Duodenal mucosa (tissue), 2 donors: ENCODE measurements at regions not wholly inside any gene's neighbourhood (a gene's known extent, or its start where the extent isn't known, plus 50 kb on each side); places are given as distances from the start of the nearest gene placed in this dataset.

Experiments
- H3K27ac ChIP-seq: one replicate; pipeline ENCODE4 v1.7.0; 2013; ENCODE audit warnings: low read depth, low read length
- H3K27me3 ChIP-seq, 2 donors: one replicate each; pipeline ENCODE4 v1.7.0; 2013; ENCODE audit warnings: low read length in 2 of 2, control low read depth in 1 of 2; ENCODE audit not compliant: insufficient read depth in 2 of 2, control insufficient read depth in 1 of 2
- H3K36me3 ChIP-seq, 2 donors: one replicate each; pipeline ENCODE4 v1.7.0; 2013; ENCODE audit warnings: low read length in 2 of 2, control low read depth in 1 of 2; ENCODE audit not compliant: insufficient read depth in 2 of 2, control insufficient read depth in 1 of 2
- H3K4me1 ChIP-seq, 2 donors: one replicate each; pipeline ENCODE4 v1.7.0; 2013; ENCODE audit warnings: low read length in 2 of 2, control low read depth in 1 of 2; ENCODE audit not compliant: insufficient read depth in 2 of 2, control insufficient read depth in 1 of 2
- H3K4me3 ChIP-seq, 2 donors: one replicate each; pipeline ENCODE4 v1.7.0; 2013; ENCODE audit warnings: low read length in 2 of 2, low read depth in 1 of 2
- H3K9ac ChIP-seq, 2 donors: one replicate each; pipeline ENCODE4 v1.7.0; 2013; ENCODE audit warnings: low read length in 2 of 2, low read depth in 1 of 2
- H3K9me3 ChIP-seq, 2 donors: one replicate each; pipeline ENCODE4 v1.7.0; 2013; ENCODE audit warnings: low read length in 2 of 2, control low read depth in 1 of 2; ENCODE audit not compliant: control insufficient read depth in 1 of 2

DNA sequence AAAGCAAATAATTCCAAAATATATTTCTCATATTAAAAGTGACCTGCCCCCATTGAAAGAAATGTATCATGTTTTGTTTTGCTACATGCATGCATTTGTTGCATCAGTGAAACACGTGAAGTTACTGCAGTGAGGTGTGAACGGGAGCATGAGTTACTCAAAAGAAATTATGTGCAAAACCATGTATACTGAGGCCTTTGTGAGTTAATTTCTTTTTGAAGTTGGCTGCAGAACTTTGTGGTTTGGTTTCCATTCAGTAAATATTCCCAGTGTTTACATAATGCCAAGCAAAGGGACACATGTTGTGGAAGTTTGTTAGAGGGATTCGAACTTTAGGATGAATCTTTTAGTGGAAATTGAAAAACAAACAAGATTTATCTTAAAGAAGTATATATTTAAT is 619.4 kb upstream of the ADAMTS5 start:
- Histone ChIP-seq H3K4me1 (no peaks in the 10 kb centered on the region), H3K36me3 (no peaks in the 10 kb centered on the region), H3K4me3 (no peak overlapping the region), H3K9ac (no peak overlapping the region), H3K9me3 (peaks cover 0 to 4% of the 10 kb centered on the region in 2 donors), H3K27ac (no peak overlapping the region), H3K27me3 (no peaks in the 10 kb centered on the region)

DNA sequence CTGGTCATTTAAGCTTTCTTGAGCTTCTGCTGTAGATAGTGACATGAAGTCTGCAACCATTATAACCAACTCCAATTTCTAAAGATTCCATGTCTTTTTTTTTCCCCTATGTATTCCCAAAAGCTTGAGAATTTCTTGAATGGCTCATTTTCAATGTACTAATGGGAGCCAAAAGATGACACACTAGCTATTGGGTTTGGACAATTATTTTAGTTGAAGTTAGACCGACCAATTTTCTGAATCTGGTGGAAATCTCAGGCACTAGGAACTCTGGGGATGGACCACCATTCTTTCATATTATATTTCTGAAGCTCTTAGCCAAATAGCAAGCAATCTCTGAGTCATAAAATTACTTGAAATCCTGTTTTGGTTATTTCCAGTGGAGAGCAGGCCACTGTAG is 617.4 kb upstream of the ADAMTS5 start:
- Histone ChIP-seq H3K9ac (no peak overlapping the region), H3K27me3 (no peaks in the 10 kb centered on the region), H3K4me3 (no peak overlapping the region), H3K36me3 (no peaks in the 10 kb centered on the region), H3K4me1 (no peaks in the 10 kb centered on the region), H3K27ac (no peak overlapping the region), H3K9me3 (peaks cover 0 to 4% of the 10 kb centered on the region in 2 donors)

GRCh38 chr21:27582948-27583430 is 616.1 kb upstream of the ADAMTS5 start:
- H3K9ac ChIP-seq = no peak overlapping the region
- no peak overlapping the region for H3K27ac ChIP-seq
- H3K36me3 ChIP-seq = no peaks in the 10 kb centered on the region
- H3K9me3 ChIP-seq = peaks cover 0 to 4% of the 10 kb centered on the region in 2 donors
- H3K27me3 ChIP-seq = no peaks in the 10 kb centered on the region
- no peaks in the 10 kb centered on the region for H3K4me1 ChIP-seq
- H3K4me3 ChIP-seq = no peak overlapping the region

DNA sequence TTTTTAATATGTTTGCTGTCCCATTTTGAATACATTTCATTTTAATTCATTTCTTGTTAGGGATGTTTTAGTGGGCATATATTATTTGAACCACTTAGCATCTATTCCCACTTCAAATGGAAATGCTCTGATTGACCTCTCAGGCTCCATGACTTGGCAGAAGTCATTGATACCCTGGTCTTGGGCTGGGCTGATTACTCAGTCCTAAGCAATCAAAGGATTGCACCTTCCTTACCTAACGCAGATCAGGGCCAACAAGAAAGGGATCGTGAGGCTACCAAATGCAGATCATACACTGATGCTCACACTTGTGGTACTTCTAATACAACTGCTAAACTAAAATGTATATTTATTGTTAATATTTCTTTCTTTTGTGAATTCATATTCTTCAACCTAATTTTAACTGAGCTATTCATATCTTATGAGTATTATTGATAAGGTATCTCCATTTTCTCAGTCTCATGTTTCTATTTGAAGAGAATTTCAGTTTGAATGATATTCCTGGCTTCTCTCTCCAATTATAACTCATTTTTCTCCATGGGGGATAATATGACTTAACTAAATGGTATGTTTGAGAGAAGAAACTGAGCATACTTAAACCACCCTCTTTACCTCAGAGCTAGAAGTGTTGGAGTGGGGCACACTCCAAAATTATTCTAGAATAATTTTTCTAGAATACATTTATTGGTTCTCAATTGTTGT is 615.5 kb upstream of the ADAMTS5 start:
- no peaks in the 10 kb centered on the region for H3K27me3 ChIP-seq
- no peak overlapping the region for H3K4me3 ChIP-seq

DNA sequence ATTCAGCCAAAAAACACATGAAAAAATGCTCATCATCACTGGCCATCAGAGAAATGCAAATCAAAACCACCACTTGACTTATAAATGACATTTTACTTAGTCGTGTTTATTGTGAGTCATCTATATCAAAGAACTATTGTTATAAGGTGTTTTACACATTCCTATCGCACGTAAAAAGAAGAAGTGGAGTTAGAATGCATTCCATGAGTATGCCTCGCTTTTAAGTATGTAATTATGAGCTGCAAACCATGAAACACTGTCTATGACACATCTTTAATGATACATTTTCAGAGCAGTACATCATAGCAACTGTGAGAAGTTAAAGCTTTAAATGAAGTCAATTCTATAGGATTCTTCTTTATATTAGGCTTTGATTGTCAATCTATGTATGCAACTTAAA is 614.3 kb upstream of the ADAMTS5 start:
- Histone ChIP-seq H3K4me3 (no peak overlapping the region), H3K27me3 (no peaks in the 10 kb centered on the region), H3K9ac (no peak overlapping the region), H3K27ac (no peak overlapping the region), H3K36me3 (no peaks in the 10 kb centered on the region), H3K4me1 (no peaks in the 10 kb centered on the region), H3K9me3 (peaks cover 0 to 4% of the 10 kb centered on the region in 2 donors)

More for the DNA sequence above, 615.5 kb upstream of the ADAMTS5 start:
- no peaks in the 10 kb centered on the region for H3K4me1 ChIP-seq
- no peak overlapping the region for H3K27ac ChIP-seq
- H3K9me3 ChIP-seq = peaks cover 0 to 4% of the 10 kb centered on the region in 2 donors
- H3K9ac ChIP-seq = no peak overlapping the region
- H3K36me3 ChIP-seq = no peaks in the 10 kb centered on the region

GRCh38 chr21:27580276-27580675 is 613.4 kb upstream of the ADAMTS5 start:
- Histone ChIP-seq H3K4me1 (no peaks in the 10 kb centered on the region), H3K4me3 (no peak overlapping the region), H3K27ac (no peak overlapping the region), H3K36me3 (no peaks in the 10 kb centered on the region), H3K9me3 (peaks cover 0 to 4% of the 10 kb centered on the region in 2 donors), H3K9ac (no peak overlapping the region), H3K27me3 (no peaks in the 10 kb centered on the region)

DNA sequence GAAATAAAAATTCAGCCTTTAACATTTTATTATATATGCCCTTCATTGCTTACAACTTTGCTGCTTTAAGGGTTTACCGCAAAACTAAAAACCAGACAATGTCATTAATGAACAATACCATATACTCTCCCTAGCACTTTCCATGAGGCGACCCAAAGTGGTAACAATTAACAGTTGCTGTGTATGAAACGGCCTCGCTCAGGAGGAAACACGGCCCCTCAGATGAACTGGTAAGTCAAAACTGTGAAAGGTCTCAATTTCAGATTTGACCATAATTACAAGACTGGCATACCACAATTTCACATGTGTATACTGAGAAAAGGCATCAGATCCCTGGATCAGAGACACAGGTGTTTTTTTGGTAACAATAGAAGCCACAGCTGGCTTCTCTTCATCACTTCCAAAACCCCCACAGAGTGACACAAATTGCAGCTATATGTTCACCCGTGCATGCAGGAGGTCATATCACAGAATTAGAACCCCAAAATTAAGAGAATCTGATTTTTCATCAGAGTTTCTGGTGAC is 611.9 kb upstream of the ADAMTS5 start:
- H3K27ac ChIP-seq = no peak overlapping the region
- H3K9ac ChIP-seq = no peak overlapping the region
- H3K9me3 ChIP-seq = no peaks in the 10 kb centered on the region
- H3K36me3 ChIP-seq = no peaks in the 10 kb centered on the region
- no peaks in the 10 kb centered on the region for H3K27me3 ChIP-seq
- H3K4me3 ChIP-seq = no peak overlapping the region
- H3K4me1 ChIP-seq = no peaks in the 10 kb centered on the region

DNA sequence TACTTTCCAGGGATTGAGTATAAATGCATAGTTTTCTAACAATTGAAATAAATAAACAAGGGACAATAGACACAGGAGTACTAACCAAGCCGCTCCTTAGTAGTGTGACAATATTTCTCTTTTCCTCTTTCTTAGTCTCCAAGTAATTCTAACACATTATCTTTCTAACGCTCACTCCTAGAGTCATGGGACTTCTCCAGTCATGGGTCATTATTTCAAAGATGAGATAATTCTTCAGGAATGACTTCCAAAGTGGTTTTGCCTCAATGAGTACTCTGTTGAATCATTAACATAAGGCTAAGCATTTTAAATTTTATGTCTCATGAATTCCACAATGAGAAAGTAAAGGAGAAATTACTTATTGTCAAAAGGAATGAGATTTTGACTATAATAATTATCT is 605.8 kb upstream of the ADAMTS5 start:
- H3K36me3 ChIP-seq = no peaks in the 10 kb centered on the region
- H3K4me1 ChIP-seq = no peaks in the 10 kb centered on the region

GRCh38 chr21:27571706-27572105 is 604.8 kb upstream of the ADAMTS5 start:
- H3K27ac ChIP-seq = no peak overlapping the region
- no peaks in the 10 kb centered on the region for H3K36me3 ChIP-seq
- H3K9me3 ChIP-seq = no peaks in the 10 kb centered on the region
- H3K4me3 ChIP-seq = no peak overlapping the region
- H3K9ac ChIP-seq = no peak overlapping the region
- no peaks in the 10 kb centered on the region for H3K4me1 ChIP-seq
- H3K27me3 ChIP-seq = no peaks in the 10 kb centered on the region

More for the DNA sequence above, 605.8 kb upstream of the ADAMTS5 start:
- H3K27me3 ChIP-seq = no peaks in the 10 kb centered on the region
- no peak overlapping the region for H3K4me3 ChIP-seq
- no peak overlapping the region for H3K9ac ChIP-seq
- H3K27ac ChIP-seq = no peak overlapping the region
- H3K9me3 ChIP-seq = no peaks in the 10 kb centered on the region

- Histone ChIP-seq H3K27ac (no peak overlapping the region), H3K36me3 (no peaks in the 10 kb centered on the region), H3K4me3 (no peak overlapping the region), H3K27me3 (no peaks in the 10 kb centered on the region), H3K4me1 (no peaks in the 10 kb centered on the region), H3K9ac (no peak overlapping the region), H3K9me3 (no peaks in the 10 kb centered on the region)
Measured at GRCh38 chr21:27570306-27570868, 603.5 kb upstream of the ADAMTS5 start.
